Pulmonary artery endothelial cell (primary cell): ENCODE measurements at regions not wholly inside any gene's neighbourhood (a gene's known extent, or its start where the extent isn't known, plus 50 kb on each side); places are given as distances from the start of the nearest gene placed in this dataset.
"Not testable (repeated sequence)": the region's sequence is repeated elsewhere in the genome, so short reads cannot be mapped to it uniquely, and the experiment has no call there.

Source experiments
- DNase-seq: peaks from one replicate; pipeline ENCODE4 v3.0.0-alpha.2; 2011; ENCODE audit warnings: low read depth, low spot score

DNA sequence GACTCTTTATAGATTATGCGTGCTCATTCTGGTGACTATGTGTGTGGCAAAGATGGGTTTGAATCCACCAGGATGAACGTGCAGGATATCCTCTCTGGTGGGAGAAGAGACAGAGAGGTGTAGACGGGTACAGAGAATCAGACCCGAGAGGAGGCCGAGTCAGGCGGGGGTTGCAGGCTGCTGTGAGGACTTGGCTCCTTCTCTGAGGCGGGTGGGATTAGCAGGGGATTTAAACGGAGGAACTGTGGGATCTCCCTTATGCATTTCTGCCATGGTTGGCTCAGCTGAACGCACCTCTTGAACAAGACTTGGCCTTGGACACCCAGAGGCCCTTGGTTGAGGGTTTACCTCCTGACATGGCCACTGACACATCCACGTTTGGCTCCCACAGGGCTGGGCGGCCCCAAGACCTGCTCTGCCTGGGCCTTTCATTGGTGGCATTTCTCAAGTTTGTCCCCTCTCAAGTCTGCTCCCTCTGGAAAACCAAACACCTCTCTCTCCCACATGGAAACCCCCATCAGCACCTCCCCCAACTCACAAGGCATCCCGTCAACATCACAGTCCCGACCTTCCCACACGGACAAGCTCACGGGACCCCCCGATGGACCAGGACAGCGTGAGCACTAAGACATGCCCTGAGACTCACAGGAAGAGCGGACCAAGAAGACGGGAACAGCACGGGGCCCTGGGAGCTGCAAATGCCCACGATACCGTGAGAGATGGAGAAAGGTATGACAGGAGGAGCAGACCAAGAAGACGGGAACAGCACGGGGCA, 158.3 kb downstream of the RTP5 start:
- DNase-seq, result no peak

DNA sequence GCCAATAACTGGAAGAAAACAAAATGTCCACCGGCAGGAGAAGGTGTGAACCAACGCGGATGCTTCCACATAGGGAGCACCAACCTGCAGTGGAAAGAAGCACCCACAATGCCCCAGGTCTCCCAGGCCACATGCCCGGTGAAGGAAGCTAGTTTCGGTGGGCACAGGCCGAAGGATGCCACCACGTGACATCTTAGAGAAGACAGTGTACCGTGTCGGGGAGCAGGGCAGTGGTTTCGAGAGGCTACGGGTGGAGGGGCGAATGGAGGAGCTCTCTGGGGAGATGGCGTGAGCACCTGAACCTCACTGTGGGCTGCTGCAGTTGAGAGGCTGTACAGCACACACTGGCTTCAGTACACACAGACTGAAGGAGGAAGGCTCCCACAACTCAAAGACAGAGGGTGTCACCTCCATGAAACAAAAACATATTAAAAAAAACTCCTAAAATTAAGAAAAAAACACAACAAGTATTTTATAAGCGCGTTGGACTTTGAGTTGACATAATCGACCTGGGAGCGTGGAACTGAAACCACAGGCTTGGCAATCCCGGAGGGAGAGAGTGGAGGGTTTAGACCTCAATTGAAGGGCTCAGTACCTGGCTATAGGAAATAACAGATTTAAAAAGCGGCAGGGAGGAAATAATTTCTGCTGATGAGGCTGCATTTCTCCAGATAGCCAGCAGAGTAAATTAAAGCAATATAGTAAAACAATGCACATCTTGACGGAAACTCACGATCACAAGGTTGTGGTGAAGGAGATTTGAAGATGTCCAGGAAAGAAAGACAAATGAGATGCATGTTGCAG, 160.1 kb downstream of the RTP5 start:
- DNase-seq, result no peak

DNA sequence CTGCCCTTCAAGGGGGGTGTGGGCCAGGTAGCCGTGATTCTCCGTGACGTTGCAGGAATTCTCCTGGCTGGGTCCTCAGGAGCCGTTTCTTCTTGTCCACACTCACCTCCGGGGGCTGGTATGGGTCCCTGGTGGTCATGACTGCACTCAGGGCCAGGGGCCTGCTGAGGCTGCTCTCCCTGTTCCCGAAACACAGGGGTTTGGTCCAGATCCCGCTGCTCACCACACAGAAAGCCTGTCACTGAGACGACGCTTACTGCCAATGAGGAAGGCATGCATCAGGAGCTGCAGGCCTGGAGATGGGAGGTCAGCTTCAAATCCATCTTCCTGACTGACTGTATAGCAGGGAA, 160.7 kb downstream of the RTP5 start:
- no peak for DNase-seq

DNA sequence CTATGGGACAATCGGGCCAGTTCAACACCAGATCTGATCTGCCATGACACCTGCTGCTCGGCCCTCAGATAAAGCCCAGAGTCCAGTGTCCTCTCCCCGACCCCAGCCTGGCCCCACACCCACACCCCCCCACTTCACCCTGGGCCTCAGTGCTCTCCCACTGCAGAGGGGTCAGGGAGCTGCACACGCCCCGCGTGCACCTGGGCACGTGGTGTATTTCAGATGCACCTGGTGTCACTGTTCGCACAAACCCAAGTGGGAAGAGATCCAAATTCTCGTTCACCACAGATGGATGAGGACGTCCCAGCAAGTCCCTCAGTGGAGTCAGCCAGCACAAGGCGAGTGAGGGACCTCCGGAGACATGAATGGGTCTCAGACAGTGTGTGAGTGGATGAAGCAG, 161.3 kb downstream of the RTP5 start:
- DNase-seq, result no peak

DNA sequence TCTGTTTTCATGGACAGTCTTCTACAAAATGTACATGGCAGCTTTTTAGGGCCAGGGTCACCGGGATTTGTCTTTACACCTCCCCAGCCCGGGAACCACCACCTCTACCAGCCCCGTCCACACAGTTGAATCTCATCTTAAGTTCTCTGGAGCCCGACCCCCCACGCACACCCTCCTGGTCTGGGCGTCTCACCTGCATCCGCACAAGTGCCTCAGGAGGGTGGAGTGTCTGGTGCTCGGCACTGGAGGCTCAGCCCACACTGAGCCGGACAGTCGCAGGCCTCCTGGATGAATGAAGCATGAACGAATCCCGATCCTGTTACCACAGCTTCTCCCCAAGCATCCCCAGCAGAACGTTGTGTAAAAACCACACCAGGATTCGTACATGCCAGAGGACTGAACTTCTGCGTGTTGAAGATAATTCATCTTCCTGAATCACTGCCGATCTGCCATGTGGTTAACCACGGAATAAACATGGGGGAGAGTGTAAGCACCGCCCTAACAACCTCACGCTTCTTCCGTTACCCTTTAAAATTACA, 162.0 kb downstream of the RTP5 start:
- no peak for DNase-seq

DNA sequence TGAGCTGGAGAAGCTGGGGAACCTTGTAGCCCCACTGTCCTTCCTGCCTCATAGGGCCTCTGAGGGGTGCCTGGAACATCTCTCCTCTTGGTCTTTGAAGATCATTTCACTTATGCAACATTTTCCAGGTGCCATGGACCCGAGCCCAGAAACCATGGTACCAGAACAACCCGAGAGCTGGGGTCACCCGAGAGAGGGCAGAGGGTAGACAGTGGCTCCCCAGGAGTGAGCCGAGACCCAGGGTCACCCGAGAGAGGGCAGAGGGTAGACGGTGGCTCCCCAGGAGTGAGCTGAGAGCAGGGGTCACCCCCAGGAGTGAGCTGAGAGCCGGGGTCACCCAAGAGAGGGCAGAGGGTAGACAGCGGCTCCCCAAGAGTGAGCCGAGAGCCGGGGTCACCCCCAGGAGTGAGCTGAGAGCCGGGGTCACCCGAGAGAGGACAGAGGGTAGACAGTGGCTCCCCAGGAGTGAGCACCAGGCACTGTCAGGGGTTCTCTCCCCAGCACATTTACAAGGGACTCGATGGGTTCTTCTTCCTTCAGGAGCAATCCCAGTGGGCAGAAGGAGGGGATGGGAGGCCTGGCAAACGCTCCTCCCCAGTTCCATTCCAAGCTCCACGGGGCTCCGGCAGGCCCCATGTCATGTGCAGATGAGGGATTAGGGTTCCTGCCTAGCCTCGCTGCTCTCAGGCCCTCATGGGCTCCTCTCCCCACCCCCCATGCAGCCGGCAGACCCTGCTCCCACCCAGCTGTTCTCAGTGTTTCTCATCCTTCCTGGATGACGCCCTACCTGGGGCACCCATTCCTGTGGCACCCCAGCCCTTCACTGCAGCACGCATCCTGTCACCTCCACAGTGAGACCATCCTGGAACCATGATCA, 163.5 kb downstream of the RTP5 start:
- DNase-seq, result no peak

DNA sequence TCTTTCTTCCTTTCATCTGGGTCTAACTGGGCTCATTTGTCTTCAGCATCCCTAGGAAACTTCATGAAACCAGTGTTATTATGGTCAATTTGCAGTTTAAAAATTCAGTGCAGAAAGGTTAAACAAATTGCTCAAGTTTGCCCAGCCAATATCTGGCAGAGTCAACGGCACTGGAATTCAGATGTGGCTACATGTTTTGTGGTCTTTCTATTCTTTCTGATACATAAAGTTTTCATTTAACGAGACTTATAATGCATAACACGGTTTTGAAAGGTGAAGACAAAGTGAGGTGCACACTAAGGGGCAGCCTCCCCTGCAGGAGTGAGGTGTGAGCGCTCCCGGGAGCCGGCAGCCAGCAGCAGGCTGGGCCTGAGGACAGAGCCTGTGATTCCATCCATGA, 164.6 kb downstream of the RTP5 start:
- DNase-seq, result no peak

DNA sequence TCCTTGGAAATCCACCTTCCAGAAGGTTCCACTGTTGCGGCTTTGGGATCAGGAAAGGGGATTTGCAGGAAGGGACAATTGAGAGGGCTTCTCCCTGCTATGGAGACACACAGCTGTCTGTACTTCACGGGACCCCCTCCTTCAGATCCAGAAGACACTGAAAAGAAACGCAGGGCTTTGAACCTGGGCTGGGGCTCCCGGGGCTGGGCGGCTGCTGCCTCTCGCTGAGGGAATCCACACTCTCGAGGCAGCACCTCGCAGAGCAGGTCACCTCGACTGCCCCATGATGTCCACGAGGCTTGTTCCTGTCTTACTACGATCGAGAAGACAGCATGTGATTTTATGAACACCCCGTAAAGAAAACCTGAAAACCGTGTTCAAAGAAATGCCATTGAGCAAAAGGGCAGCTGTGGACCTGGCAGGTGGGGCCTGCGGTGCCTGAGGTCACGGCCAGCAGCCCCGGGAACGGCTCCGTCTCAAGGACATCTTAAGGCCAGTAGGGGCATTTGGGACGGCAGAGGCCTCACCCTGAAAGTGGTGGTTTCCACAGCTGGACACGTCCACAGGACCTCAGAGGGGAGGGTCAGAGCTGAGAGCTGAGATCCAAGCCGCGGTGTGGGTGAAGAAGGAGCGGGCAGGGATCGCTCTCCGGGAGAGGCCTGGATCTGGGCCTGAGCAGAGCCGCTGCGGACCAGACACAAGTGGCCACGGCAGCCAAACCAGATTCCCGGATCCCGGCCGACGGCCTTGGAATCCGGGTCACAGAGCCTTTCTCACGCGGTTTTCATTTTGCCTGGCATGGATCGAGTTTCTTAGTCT, 165.7 kb downstream of the RTP5 start:
- DNase-seq, result no peak

DNA sequence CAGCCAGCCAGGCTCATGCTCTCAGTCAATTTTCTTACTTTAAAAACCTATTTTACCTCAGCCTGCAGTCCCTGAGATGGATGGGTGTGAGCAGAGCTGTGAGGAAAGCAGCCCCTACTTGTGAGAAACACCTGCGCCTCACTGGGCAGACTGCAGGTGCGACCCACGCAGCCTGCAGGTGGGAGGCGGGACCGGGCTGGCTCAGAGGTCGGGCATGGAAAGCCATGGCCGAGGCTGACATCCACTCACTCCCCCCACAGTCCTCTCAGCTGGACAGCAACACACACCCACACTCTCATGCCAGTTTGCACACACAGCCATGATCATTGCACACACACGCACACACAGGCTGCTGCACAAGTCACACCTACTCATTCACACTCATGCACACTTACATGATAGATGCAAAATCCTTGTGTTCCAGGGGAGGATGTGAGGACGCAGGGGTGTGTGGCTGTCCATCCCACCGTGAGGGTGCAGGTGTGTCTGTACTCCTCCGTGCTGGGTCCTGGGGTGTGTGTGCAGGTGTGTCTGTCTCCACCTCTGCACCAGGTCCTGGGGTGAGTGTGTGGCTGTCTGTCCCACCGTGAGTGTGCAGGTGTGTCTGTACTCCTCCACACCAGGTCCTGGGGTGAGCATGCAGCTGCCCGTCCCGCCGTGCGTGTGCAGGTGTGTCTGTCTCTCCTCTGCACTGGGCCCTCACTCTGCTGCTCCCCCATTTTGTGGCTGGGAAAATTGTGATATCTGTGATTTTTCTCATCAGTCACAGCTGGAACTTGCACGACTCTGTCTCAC, 166.5 kb downstream of the RTP5 start:
- no peak for DNase-seq

DNA sequence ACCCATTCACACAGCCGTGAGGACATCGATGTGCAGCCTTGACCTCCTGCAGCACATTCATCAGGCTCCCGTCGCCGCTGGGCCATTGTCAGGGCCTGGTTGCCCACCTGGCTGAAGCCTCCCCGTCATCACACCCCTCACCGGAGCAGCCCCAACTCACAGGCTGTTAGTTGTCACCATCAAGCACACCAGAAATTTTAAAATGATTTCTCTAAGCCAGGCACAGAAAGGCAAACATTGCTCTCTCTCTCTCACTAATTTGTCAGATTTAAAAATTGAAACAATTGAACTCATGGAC, 167.1 kb downstream of the RTP5 start:
- DNase-seq, result no peak

DNA sequence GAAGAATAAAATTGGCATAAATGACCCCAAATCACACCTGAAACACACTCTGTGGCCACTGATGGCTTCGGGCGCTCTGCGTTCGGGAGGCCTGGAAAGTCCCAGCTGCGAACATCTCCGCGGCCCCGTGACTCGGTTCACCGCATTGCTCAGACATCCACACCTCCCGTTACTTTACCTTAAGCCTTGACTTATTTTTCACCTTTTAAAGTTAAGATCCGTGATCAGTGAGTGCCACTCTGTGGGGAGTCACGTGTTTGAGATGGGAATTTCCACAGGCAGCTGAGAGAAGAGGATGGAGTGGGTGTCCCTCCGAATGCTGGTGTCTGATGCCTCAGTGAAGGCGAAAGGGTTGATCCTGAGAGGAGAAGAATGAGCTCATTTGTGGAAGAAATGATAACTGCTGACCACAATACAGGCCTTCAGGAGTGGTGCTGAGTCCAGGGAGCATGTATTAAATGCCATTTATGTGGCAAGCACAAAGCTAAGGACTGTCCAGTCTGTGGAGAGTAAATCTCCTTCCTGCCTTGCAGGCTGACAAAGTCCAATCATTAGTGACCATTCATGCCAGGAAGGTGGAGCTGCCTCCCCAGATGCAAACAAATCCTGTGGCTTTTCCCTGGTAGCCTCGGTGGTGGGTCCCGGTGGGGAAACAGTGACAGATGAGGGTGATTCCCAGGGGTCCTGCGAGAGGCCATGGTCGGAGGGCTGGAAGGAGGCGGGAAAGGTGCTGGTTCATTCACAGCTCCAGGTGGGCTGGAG, 168.8 kb downstream of the RTP5 start:
- no peak for DNase-seq

DNA sequence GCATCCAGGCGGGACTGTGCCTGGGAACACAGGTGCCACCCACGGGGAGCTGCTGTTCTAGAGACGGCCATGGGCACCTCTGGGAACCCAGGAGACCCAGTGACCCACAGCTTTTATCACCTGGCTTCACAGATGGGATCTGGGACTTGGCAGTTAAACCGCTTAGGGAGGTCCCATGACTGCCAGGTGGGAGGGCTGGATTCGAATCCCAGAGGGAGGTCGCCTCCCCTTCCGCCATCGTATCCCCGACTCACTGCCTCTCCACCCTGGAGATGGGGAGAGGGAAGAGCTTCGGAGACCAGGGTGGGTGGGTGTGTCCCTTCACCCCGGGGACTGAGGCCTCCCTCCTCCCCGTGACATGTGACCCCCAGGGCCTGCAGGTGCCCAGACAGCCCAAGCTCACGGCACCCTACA, 169.4 kb downstream of the RTP5 start:
- no peak for DNase-seq

DNA sequence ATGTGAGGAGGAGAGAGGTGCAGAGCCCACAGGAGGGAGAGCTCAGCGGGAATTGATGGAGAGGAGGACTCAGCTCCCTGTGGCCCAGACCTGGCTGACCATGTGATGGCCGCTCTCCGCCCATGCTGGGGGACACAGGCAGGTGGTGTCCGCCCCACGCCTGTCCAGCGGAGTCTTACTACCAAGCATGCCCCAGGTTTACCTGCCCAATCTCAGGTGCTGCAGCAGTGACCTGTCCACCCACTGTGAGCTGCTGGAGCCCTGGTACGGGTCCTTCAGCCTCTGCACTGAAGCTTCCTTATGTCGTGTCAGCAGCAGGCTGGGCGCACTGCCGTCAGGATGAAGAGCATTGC, 170.8 kb downstream of the RTP5 start:
- DNase-seq, result no peak

DNA sequence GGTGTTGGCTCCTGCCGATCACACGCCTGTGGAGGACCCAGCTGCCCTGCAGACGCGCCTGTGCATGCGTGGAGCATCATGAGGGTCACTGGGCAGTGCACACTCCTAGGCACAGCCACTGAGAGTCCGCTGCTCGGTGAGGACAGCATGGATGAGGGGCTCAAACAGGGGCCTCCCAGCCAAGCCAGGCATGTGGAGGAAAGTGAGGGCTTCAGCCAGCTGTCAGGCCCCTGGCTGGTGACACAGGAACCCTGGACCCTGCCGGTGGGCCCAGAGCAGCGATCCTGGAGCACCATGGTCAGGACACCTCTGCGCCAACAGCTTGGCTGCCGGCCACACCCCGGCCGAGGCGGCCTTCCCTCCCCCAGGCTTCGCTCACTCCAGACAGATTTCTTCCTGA, 171.2 kb downstream of the RTP5 start:
- no peak for DNase-seq

DNA sequence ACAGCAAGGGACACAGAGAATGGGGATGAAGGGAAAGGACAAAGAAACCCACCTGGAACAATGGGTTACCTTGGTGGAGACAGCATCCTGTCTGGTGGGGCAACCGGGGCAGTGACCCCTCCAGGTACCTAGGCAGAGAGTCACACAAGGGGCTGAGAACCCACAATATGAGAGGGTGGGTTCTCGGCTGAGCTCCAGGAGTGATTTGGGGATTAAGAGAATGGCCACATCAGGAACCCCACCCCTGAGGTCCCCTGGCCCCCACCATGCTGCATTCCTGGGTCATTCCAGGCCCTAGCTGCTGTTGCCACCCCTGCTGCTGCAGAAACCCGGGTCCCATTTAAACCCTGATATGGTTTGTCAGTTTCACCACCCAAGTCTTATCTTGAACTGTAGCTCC, 172.3 kb downstream of the RTP5 start:
- no peak for DNase-seq

DNA sequence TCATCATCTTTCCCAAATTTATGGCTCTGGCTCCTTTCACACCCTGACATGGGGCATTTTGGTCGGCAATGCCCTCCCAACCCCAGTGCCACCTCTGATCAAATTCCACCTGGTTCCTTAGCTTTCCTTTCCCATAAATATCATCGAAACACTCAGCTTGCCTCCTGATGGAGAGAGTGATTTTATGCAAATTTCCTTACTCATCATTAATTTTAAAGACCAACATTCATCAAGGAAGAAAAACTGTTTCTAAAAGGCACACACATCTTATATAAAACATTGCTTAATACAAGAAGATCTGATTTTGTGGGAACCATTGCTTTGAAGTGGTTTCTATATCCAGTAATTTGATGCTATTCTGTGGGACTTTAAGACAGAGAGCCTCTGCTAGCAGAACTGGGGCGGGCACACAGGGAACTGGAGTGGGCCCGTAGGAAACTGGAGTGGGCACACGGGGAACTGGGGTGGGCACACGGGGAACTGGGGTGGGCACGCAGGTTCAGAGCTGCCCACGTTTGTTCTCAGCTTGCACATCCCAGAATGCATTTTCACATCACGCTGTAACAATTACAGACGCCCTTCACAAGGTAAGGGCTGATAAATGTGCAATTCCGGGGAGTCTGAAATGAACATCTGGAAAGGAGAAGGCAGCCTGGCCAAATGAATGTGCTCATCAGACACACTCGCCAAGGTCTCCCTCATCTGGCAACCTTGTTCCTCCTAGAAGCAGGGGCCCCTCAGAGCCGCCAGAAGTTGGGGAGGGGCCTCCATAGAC, 174.2 kb downstream of the RTP5 start:
- DNase-seq, result no peak

DNA sequence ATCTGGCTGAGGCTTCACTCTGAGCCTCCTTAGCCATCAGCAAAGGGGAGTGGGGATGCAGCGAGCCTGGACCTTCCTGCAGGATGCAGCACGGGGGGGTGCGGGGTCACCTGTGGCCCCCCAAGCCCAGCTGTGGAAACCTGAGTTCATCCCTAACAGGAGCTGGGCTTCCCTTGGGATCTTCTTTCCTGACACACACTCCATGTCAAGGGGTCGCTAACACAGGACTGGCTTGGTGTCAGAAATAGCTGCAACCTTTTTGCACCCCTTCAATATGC, 174.7 kb downstream of the RTP5 start:
- no peak for DNase-seq

DNA sequence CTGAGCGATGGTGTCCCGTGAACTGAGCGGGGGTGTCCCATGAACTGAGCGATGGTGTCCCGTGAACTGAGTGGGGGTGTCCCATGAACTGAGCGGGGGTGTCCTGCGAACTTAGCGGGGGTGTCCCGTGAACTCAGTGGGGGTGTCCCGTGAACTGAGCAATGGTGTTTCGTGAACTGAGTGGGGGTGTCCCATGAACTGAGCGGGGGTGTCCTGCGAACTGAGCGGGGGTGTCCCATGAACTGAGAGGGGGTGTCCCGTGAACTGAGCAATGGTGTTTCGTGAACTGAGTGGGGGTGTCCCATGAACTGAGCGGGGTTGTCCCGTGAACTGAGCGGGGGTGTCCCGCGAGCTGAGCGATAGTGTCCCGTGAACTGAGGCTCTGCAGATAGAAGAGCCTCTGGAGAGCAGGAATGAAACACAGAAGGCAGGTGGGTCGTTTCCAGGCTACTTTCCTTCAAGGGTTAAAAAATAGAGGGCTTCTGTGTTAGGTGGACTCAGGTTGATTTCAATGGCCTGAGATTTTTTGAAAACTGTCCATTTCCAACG, 176.1 kb downstream of the RTP5 start:
- not testable (repeated sequence) for DNase-seq
